ENCODE measurements at regions not wholly inside any gene's neighbourhood (a gene's known extent, or its start where the extent isn't known, plus 50 kb on each side); places are given as distances from the start of the nearest gene placed in this dataset.

DNA sequence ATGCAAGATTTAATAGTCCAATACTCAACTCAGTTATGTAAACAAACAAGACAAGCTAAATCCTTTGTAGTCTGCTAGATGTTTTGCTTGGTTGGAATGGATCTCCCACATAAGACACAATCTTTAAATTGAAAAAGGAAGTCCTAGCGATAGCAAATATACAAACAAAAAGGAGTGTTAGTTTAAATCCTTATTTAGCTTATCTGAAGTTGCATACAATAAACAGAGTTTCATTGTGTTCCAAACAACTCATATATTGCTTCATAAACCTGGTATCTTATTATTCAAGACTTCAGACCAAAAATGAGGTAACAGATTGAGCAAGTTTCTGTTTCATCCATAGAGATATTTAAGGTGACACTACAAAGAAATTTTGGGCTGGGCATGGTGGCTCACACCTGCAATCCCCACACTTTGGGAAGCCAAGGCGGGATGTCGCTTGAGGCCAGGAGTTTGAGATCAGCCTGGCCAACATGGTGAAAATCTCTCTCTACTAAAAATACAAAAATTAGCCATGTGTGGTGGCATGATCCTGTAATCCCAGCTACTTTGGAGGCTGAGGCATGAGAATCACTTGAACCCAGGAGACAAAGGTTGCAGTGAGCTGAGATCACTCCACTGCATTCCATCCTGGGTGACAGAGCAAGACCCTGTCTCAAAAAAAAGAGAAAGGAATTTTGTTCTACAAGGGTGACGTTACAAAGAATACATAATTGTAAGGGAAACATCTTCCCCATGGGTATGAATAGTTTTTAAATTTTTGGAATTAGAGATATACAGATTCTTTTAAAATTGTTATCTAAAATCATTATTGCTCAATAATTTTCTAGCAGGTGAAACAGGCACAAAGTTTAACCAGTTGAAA lies 150.5 kb upstream of the L3MBTL4 start:
- TF ChIP-seq GATA3 (IDR thresholded peaks at IDR 0.05; ENCODE audit: low read depth, low read length) = no peak
- no peak for TF ChIP-seq GATA2 (IDR thresholded peaks at IDR 0.05; ENCODE audit: low read depth, low read length)
